ENCODE measurements at regions not wholly inside any gene's neighbourhood (a gene's known extent, or its start where the extent isn't known, plus 50 kb on each side); places are given as distances from the start of the nearest gene placed in this dataset.
"Not testable (repeated sequence)": the region's sequence is repeated elsewhere in the genome, so short reads cannot be mapped to it uniquely, and the experiment has no call there.

DNA sequence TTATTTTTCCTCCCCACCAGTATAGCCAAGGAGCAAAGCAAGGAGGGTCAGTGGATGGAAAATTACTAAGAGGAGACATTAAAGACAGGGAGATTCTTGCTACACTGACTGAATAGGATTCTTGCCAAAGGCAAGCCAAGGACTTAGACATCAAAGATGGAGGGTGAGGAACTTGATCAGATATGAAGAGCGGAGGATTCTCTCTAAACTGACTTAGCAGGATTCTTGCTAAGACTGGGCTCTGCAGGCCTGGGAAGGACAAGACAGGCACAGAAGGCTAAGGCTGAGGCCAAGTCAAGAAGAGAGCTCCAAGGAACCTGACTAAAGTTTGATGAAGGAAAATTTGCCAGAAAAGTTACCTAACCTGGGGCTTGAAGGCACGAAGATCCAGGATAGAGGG is 143.9 kb upstream of the RMP24 start:
- no peak for DNase-seq (ENCODE audit: low read depth, low spot score)
- TF ChIP-seq, protein P1, sequence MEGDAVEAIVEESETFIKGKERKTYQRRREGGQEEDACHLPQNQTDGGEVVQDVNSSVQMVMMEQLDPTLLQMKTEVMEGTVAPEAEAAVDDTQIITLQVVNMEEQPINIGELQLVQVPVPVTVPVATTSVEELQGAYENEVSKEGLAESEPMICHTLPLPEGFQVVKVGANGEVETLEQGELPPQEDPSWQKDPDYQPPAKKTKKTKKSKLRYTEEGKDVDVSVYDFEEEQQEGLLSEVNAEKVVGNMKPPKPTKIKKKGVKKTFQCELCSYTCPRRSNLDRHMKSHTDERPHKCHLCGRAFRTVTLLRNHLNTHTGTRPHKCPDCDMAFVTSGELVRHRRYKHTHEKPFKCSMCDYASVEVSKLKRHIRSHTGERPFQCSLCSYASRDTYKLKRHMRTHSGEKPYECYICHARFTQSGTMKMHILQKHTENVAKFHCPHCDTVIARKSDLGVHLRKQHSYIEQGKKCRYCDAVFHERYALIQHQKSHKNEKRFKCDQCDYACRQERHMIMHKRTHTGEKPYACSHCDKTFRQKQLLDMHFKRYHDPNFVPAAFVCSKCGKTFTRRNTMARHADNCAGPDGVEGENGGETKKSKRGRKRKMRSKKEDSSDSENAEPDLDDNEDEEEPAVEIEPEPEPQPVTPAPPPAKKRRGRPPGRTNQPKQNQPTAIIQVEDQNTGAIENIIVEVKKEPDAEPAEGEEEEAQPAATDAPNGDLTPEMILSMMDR (IDR thresholded peaks at IDR 0.05; ENCODE audit: low read depth, low read length), result no peak
- in situ Hi-C loops (cut with HindIII; ENCODE audit: low sequenced_read_pairs), result no loop called here
- H3K4me3 ChIP-seq (ENCODE audit: low read depth, low read length), result no peak overlapping the region

DNA sequence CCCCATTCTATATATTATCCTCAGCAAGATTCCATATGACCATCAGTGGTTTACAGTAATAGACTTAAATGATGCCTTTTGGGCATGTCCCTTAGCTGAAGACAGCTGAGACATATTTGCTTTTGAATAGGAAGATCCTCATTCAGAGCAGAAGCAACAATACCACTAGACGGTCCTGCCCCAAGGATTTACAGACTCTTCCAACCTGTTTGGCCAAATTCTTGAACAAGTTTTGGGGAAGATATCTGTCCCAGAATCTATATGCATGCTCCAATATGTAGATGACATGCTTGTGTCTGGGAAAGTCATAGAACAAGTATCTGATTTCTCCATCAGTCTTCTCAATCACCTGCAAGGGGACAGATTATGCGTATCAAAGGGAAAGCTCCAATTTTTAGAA is 137.1 kb upstream of the RMP24 start:
- no peak for DNase-seq (ENCODE audit: low read depth, low spot score)
- in situ Hi-C loops (cut with HindIII; ENCODE audit: low sequenced_read_pairs), result no loop called here

DNA sequence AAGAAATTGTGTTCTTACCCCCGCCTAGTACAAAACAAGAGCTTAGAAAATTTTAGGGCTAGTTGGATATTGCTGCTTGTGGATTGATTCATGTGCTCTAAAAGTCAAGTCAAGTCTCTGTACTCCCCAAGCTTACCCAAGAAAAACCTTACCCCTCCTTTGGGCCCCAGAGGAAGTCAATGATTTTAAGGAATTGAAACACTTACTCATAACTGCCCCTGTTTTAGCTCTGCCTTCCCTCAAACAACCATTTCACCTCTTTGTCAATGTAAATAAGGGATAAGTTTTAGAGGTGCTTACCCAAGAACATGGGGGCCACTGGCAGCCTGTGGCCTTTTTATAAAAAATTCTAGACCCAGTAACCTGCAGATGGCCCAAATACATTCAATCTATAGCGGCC is 136.6 kb upstream of the RMP24 start:
- TF ChIP-seq, protein P1 (IDR thresholded peaks at IDR 0.05; ENCODE audit: low read depth, low read length), result no peak
- DNase-seq (ENCODE audit: low read depth, low spot score), result no peak
- no peak overlapping the region for H3K4me3 ChIP-seq (ENCODE audit: low read depth, low read length)
- in situ Hi-C loops (cut with HindIII; ENCODE audit: low sequenced_read_pairs), result no loop called here

More for the DNA sequence above, 137.1 kb upstream of the RMP24 start:
- TF ChIP-seq, protein P1 (IDR thresholded peaks at IDR 0.05; ENCODE audit: low read depth, low read length), result no peak
- H3K4me3 ChIP-seq (ENCODE audit: low read depth, low read length), result no peak overlapping the region

DNA sequence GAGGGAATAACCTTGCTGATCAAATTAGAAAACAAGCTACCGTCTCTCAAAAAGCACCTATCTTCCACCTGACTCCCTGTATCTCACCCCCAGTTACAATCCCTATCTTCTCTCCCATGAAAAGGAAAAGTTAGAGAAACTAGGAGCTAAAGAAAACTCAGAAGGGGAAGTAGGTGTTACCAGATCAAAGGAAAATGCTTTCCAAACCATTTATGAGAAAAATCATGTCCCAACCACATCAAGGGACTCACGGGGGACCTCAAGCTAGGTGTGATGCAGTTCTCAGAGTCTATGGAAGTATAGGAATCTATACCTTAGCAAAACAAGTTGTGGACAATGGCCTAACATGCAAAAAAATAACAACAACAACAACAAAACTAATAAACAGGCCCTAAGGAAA is 135.5 kb upstream of the RMP24 start:
- DNase-seq (ENCODE audit: low read depth, low spot score), result no peak
- in situ Hi-C loops (cut with HindIII; ENCODE audit: low sequenced_read_pairs), result no loop called here
- TF ChIP-seq, protein P1 (IDR thresholded peaks at IDR 0.05; ENCODE audit: low read depth, low read length), result no peak
- no peak overlapping the region for H3K4me3 ChIP-seq (ENCODE audit: low read depth, low read length)

DNA sequence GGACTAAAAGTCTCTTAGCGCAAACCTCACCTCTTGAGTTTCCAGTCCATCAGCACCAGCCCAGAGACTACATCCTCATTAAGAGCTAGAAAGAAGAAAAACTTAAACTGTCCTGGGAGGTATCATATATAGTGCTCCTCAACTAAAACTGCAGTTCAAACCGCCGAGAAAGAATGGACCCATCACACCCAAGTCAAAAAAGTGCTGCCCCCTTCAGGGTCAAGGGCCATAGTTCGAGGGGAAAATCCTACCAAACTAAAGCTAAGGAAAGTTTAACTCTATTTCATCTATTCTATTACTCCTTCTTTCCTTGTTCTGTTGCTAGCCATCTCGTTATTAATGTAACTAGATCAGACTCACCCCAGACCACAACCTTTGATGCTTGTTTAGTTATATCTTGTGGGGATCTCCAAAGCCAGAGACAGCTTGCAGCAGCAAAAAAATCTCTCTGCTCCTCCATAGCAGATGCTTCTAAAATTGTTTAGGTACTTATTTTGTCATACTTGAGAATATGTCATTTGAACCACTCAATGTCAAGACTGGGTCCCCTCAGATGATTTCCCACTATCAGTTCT is 134.5 kb upstream of the RMP24 start:
- DNase-seq (ENCODE audit: low read depth, low spot score), result no peak
- in situ Hi-C loops (cut with HindIII; ENCODE audit: low sequenced_read_pairs), result no loop called here
- TF ChIP-seq, protein P1 (IDR thresholded peaks at IDR 0.05; ENCODE audit: low read depth, low read length), result no peak
- H3K4me3 ChIP-seq (ENCODE audit: low read depth, low read length), result no peak overlapping the region

DNA sequence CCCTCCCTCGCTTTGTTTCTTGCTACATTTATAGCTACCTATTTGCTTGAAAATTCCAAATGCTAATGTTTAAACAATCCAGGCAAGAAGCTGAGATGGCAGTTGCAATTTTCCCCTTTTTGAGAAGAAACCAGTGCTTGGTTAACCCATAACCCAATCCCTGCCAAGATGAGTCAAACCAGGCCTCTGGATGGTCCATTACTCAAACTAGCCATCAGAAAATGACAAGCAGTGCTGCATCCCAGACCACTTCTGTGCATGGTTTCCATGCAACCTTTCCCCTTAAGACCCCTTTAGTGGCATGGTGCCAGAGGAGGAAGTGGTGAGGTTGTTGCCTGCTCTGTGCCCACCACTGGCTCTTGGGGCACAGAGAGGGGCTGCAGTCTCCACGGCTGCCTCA is 131.2 kb upstream of the RMP24 start:
- DNase-seq (ENCODE audit: low read depth, low spot score), result no peak
- TF ChIP-seq, protein P1 (IDR thresholded peaks at IDR 0.05; ENCODE audit: low read depth, low read length), result no peak
- no peak overlapping the region for H3K4me3 ChIP-seq (ENCODE audit: low read depth, low read length)
- in situ Hi-C loops (cut with HindIII; ENCODE audit: low sequenced_read_pairs), result no loop called here

DNA sequence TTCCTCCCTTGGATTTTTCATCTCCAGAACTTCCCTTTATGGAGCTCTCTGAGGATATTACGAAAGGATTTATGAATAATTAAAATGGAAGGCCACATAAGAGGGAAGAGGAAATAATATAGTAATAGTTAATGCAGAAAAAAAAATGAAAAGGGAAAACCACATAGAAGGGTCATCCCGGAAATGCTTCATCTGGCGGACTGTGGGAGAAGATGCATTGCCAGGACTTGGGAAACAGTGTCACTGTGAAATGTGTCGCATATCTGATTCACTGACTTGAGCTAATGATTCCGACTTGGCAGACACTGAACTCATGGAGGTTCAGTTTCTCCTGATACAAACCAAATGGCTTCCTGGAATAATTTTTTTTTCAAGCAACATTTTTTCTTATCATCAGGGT is 129.9 kb upstream of the RMP24 start:
- DNase-seq (ENCODE audit: low read depth, low spot score), result no peak
- in situ Hi-C loops (cut with HindIII; ENCODE audit: low sequenced_read_pairs), result no loop called here
- TF ChIP-seq, protein P1 (IDR thresholded peaks at IDR 0.05; ENCODE audit: low read depth, low read length), result no peak
- no peak overlapping the region for H3K4me3 ChIP-seq (ENCODE audit: low read depth, low read length)

DNA sequence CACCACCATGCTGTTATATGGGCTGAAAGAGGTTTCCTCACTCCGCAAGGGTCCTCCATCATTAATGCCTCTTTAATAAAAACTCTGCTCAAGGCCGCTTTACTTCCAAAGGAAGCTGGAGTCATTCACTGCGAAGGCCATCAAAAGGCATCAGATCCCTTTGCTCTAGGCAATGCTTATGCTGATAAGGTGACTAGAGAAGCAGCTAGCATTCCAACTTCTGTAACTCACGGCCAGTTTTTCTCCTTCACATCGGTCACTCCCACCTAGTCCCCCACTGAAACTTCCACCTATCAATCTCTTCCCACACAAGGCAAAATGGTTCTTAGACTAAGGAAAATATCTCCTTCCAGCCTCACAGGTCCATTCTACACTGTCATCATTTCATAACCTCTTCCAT is 124.2 kb upstream of the RMP24 start:
- in situ Hi-C loops (cut with HindIII; ENCODE audit: low sequenced_read_pairs); H3K4me3 ChIP-seq (ENCODE audit: low read depth, low read length); DNase-seq (ENCODE audit: low read depth, low spot score): not testable (repeated sequence)

DNA sequence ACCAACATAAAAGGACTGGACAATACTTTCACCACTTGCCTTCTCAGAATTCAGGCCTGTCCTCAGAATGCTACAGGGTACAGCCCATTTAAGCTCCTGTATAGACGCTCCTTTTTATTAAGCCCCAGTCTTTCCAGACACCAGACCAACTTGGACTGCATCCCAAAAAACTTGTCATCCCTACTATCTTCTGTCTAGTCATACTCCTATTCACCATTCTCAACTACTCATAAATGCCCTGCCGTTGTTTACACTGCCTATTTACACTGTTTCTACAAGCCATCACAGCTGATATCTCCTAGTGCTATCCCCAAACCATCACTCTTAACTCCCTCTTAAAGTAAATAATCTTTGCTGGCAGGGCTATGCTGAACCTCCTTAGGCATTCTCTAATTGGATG is 123.2 kb upstream of the RMP24 start:
- DNase-seq (ENCODE audit: low read depth, low spot score); H3K4me3 ChIP-seq (ENCODE audit: low read depth, low read length); in situ Hi-C loops (cut with HindIII; ENCODE audit: low sequenced_read_pairs): not testable (repeated sequence)
